ENCODE measurements at regions not wholly inside any gene's neighbourhood (a gene's known extent, or its start where the extent isn't known, plus 50 kb on each side); places are given as distances from the start of the nearest gene placed in this dataset.
A peak's percentile ranks its signal among the peaks of the same experiment; 100 is the strongest.

GRCh38 chr3:194928831-194929577 lies 243.3 kb downstream of the FAM43A start:
- Histone ChIP-seq H3K4me3 (no peak overlapping the region), H3K9me3 (peaks cover 0 to 6% (median 0%) of the 10 kb centered on the region in 11 donors), H3K36me3 (no peaks in the 10 kb centered on the region), H3K27ac (peak overlapping the region in 7 of 10 donors; percentile 10 to 84 (median 78)), H3K4me1 (peaks cover 19 to 63% (median 48%) of the 10 kb centered on the region in 9 donors), H3K27me3 (no peaks in the 10 kb centered on the region)
- TF ChIP-seq CTCF (IDR thresholded peaks at IDR 0.05): peak in 8 of 9 donors; percentile 5 to 70 (median 48)
- intact Hi-C loops (cut with DNase I): loop anchor here in 3 of 10 donors (5.0 kb wide), 2 partner anchors 42 to 47 kb away; no protein-coding TSS in a partner anchor
- ATAC-seq: peak in 4 of 8 donors; percentile 10 to 32 (median 24)
- DNase-seq: no peak
- 71 to 73% methylated on average over 30 of the region's 30 CpGs for WGBS, 2 donors

- WGBS, 2 donors: 83 to 89% methylated on average over 1 of the region's 1 CpG
- TF ChIP-seq CTCF (IDR thresholded peaks at IDR 0.05): peak in 1 of 9 donors; percentile 2
- ATAC-seq: no peak
- peaks cover 19 to 63% (median 48%) of the 10 kb centered on the region in 9 donors for H3K4me1 ChIP-seq
- no peak overlapping the region for H3K4me3 ChIP-seq
- no peaks in the 10 kb centered on the region for H3K27me3 ChIP-seq
- no peak for DNase-seq
- peak overlapping the region in 8 of 10 donors; percentile 37 to 84 (median 80) for H3K27ac ChIP-seq
- intact Hi-C loops (cut with DNase I): loop anchor here in 3 of 10 donors (5.0 kb wide), 2 partner anchors 42 to 47 kb away; no protein-coding TSS in a partner anchor
- H3K36me3 ChIP-seq: no peaks in the 10 kb centered on the region
- H3K9me3 ChIP-seq: peaks cover 0 to 6% (median 0%) of the 10 kb centered on the region in 11 donors
Measured at GRCh38 chr3:194929578-194929960, 243.9 kb downstream of the FAM43A start.

- intact Hi-C loops (cut with DNase I): loop anchor here in 3 of 10 donors (5.0 kb wide), 3 partner anchors 48 to 243 kb away; partner anchors contain the start of gene FAM43A (in 1 of the 3)
- Histone ChIP-seq H3K4me1 (peaks cover 19 to 67% (median 48%) of the 10 kb centered on the region in 9 donors), H3K36me3 (no peaks in the 10 kb centered on the region), H3K9me3 (peaks cover 0 to 6% (median 0%) of the 10 kb centered on the region in 11 donors), H3K27me3 (no peaks in the 10 kb centered on the region), H3K27ac (peak overlapping the region; percentile 42 to 84 (median 80)), H3K4me3 (no peak overlapping the region)
- 41 to 42% methylated on average over 9 of the region's 9 CpGs for whole genome bisulfite sequencing, 2 donors
- ATAC-seq (peak; percentile 66 to 89 (median 84)), DNase-seq (peak in 1 of 2 donors; percentile 61)
- TF ChIP-seq CTCF (IDR thresholded peaks at IDR 0.05): no peak
Measured at GRCh38 chr3:194930377-194931204, 244.9 kb downstream of the FAM43A start.

GRCh38 chr3:194931347-194931746 lies 245.7 kb downstream of the FAM43A start:
- ATAC-seq (no peak), DNase-seq (no peak)
- TF ChIP-seq CTCF (IDR thresholded peaks at IDR 0.05): no peak
- H3K4me1 ChIP-seq: peaks cover 19 to 63% (median 48%) of the 10 kb centered on the region in 9 donors
- WGBS, 2 donors: 44 to 46% methylated on average over 4 of the region's 4 CpGs
- H3K36me3 ChIP-seq: no peaks in the 10 kb centered on the region
- no peaks in the 10 kb centered on the region for H3K27me3 ChIP-seq
- no peak overlapping the region for H3K4me3 ChIP-seq
- intact Hi-C loops (cut with DNase I): loop anchor here in 3 of 10 donors (5.0 kb wide), 3 partner anchors 49 to 244 kb away; partner anchors contain the start of gene FAM43A (in 1 of the 3)
- peaks cover 0 to 6% (median 0%) of the 10 kb centered on the region in 11 donors for H3K9me3 ChIP-seq
- peak overlapping the region; percentile 42 to 84 (median 80) for H3K27ac ChIP-seq

Data from heart right ventricle (tissue), 16 donors.